ENCODE measurements at regions not wholly inside any gene's neighbourhood (a gene's known extent, or its start where the extent isn't known, plus 50 kb on each side); places are given as distances from the start of the nearest gene placed in this dataset.

DNA sequence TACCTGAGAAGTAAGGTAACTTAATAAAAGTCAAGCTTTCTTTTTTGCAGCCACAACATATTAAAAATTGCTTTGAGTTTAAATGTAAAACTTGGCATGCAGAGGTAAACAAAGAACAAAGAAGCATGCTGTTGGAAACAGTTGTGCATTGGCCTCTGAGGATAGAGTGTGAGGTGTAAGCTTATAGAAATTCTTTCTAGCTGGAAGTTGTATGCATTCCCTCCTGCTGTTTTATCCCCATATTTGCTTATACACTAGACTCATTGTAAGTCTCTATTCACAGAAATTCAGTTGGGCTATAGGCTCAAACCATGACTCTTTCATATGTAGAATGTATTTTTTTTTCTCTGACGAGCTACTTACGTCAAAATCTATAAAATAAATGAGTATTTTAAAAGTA is 316.3 kb downstream of the SLC6A15 start:
- no peak for TF ChIP-seq CTCF (IDR thresholded peaks at IDR 0.05; ENCODE audit: borderline replicate concordance, extremely low read depth, low read length, poor library complexity, severe bottlenecking)
- no peak for TF ChIP-seq EZH2 (IDR thresholded peaks at IDR 0.05; ENCODE audit: borderline replicate concordance, low read depth, low read length, severe bottlenecking)

All from DND-41 (cell line).